Testis (tissue), 2 donors: ENCODE measurements at regions not wholly inside any gene's neighbourhood (a gene's known extent, or its start where the extent isn't known, plus 50 kb on each side); places are given as distances from the start of the nearest gene placed in this dataset.

ENCODE experiments used
- POLR2A ChIP-seq: fragments of 450-650 bp; IDR thresholded peaks from one replicate; pipeline ENCODE4 v1.6.1; 2017; ENCODE audit warnings: antibody characterized with exemption, mild to moderate bottlenecking, moderate library complexity
- TF ChIP-seq, protein P1 (sequence below), 3 experiments: fragments of 450-650 bp in 2 of 3; fragments of 200-600 bp in 1 of 3; sonication (generic) in 1 of 3; IDR thresholded peaks; one replicate each; pipeline ENCODE4 v1.5.1; 2016 to 2019; ENCODE audit warnings: antibody characterized with exemption in 3 of 3, mild to moderate bottlenecking in 2 of 3, moderate library complexity in 1 of 3

DNA sequence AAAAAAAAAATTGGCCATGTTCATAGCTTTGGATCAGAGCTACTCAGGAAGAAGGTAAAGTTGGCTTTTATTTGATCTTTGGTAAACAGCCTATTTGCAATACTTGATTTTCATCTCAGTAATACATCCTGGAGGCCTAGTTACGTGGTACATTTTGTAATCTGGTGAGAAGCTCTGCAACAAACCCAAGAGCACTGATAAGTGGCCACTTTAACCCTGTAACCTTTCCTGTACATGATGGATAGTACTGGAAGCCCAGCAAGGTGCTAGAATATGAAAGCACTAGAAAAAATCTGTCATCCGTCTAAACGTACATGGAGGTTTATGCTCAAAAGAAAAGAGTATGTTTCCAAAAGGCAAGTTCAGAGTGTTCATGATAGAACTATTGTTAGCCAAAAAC is 88.3 kb upstream of the BMP2K start:
- TF ChIP-seq, protein P1, sequence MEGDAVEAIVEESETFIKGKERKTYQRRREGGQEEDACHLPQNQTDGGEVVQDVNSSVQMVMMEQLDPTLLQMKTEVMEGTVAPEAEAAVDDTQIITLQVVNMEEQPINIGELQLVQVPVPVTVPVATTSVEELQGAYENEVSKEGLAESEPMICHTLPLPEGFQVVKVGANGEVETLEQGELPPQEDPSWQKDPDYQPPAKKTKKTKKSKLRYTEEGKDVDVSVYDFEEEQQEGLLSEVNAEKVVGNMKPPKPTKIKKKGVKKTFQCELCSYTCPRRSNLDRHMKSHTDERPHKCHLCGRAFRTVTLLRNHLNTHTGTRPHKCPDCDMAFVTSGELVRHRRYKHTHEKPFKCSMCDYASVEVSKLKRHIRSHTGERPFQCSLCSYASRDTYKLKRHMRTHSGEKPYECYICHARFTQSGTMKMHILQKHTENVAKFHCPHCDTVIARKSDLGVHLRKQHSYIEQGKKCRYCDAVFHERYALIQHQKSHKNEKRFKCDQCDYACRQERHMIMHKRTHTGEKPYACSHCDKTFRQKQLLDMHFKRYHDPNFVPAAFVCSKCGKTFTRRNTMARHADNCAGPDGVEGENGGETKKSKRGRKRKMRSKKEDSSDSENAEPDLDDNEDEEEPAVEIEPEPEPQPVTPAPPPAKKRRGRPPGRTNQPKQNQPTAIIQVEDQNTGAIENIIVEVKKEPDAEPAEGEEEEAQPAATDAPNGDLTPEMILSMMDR (IDR thresholded peaks at IDR 0.05), result no peak
- no peak for TF ChIP-seq POLR2A
